Gastrocnemius medialis (tissue), 4 donors: ENCODE measurements at regions not wholly inside any gene's neighbourhood (a gene's known extent, or its start where the extent isn't known, plus 50 kb on each side); places are given as distances from the start of the nearest gene placed in this dataset.

ENCODE experiments used
- POLR2A ChIP-seq, 2 donors: fragments of 450-650 bp; IDR thresholded peaks; one replicate each; pipeline ENCODE4 v1.6.1; 2017; ENCODE audit warnings: antibody characterized with exemption in 2 of 2, mild to moderate bottlenecking in 2 of 2, moderate library complexity in 2 of 2
- TF ChIP-seq, protein P1 (sequence below), 5 experiments: fragments of 450-650 bp in 3 of 5; fragments of 200-600 bp in 2 of 5; sonication (generic) in 2 of 5; IDR thresholded peaks in 4 of 5; conservative IDR thresholded peaks in 1 of 5; 1 replicate in 4 of 5; 2 replicates in 1 of 5; pipeline ENCODE4 v1.5.1; 2016 to 2019; ENCODE audit warnings: antibody characterized with exemption in 5 of 5, mild to moderate bottlenecking in 3 of 5, moderate library complexity in 3 of 5

GRCh38 chr18:78562531-78562961 lies 417.1 kb upstream of the SALL3 start:
- TF ChIP-seq, protein P1, sequence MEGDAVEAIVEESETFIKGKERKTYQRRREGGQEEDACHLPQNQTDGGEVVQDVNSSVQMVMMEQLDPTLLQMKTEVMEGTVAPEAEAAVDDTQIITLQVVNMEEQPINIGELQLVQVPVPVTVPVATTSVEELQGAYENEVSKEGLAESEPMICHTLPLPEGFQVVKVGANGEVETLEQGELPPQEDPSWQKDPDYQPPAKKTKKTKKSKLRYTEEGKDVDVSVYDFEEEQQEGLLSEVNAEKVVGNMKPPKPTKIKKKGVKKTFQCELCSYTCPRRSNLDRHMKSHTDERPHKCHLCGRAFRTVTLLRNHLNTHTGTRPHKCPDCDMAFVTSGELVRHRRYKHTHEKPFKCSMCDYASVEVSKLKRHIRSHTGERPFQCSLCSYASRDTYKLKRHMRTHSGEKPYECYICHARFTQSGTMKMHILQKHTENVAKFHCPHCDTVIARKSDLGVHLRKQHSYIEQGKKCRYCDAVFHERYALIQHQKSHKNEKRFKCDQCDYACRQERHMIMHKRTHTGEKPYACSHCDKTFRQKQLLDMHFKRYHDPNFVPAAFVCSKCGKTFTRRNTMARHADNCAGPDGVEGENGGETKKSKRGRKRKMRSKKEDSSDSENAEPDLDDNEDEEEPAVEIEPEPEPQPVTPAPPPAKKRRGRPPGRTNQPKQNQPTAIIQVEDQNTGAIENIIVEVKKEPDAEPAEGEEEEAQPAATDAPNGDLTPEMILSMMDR (IDR thresholded peaks at IDR 0.05 in 4 of 5, conservative IDR thresholded peaks at IDR 0.05 in 1 of 5), result no peak
- no peak for TF ChIP-seq POLR2A (IDR thresholded peaks at IDR 0.05)
